BE2C (cell line): ENCODE measurements at regions not wholly inside any gene's neighbourhood (a gene's known extent, or its start where the extent isn't known, plus 50 kb on each side); places are given as distances from the start of the nearest gene placed in this dataset.

ENCODE experiments used
- DNase-seq: peaks from one replicate; pipeline ENCODE4 v3.0.0-alpha.2; 2020
- H3K27me3 ChIP-seq: fragments of 250-450 bp; sonication (Bioruptor Pico); 2 replicates; pipeline ENCODE4 v1.5.1; 2020; ENCODE audit warnings: mild to moderate bottlenecking
- H3K36me3 ChIP-seq: fragments of 250-450 bp; sonication (Bioruptor Pico); 2 replicates; pipeline ENCODE4 v1.5.1; 2020; ENCODE audit warnings: mild to moderate bottlenecking
- H3K4me1 ChIP-seq: fragments of 250-450 bp; sonication (Bioruptor Pico); 2 replicates; pipeline ENCODE4 v1.5.1; 2020
- H3K4me3 ChIP-seq: 2 replicates; pipeline ENCODE4 v1.5.1; 2011; ENCODE audit warnings: low read depth, low read length
- H3K9me3 ChIP-seq: fragments of 250-450 bp; sonication (Bioruptor Pico); 2 replicates; pipeline ENCODE4 v1.5.1; 2020
- TF ChIP-seq, protein P1 (sequence below): IDR thresholded peaks from 2 replicates; pipeline ENCODE4 v1.5.1; 2012; ENCODE audit warnings: mild to moderate bottlenecking, low read depth, low read length

DNA sequence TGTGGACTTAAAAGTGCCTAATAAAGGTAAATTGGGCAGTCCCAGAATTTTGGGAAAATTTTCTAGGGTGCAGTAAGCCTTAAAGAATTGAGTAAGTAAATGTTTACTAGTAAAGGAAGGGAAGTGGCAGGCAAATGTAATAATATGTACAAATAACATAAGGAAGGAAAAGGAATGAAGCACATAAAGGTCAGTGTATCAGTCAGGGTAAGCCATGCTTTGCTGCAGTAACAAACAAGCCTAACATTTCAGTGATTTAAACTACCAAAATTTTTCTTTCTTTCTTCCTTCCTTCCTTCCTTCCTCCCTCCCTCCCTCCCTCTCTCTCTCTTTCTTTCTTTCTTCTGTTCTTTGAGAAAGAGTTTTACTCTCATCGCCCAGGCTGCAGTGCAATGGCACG, 117.5 kb downstream of the HAO1 start:
- H3K36me3 ChIP-seq = no peaks in the 10 kb centered on the region

GRCh38 chr20:7828437-7828836, 111.8 kb downstream of the HAO1 start:
- Histone ChIP-seq H3K4me1 (no peaks in the 10 kb centered on the region), H3K9me3 (no peaks in the 10 kb centered on the region), H3K4me3 (no peak overlapping the region), H3K27me3 (peaks cover 6% of the 10 kb centered on the region), H3K36me3 (no peaks in the 10 kb centered on the region)
- no peak for DNase-seq
- TF ChIP-seq, protein P1, sequence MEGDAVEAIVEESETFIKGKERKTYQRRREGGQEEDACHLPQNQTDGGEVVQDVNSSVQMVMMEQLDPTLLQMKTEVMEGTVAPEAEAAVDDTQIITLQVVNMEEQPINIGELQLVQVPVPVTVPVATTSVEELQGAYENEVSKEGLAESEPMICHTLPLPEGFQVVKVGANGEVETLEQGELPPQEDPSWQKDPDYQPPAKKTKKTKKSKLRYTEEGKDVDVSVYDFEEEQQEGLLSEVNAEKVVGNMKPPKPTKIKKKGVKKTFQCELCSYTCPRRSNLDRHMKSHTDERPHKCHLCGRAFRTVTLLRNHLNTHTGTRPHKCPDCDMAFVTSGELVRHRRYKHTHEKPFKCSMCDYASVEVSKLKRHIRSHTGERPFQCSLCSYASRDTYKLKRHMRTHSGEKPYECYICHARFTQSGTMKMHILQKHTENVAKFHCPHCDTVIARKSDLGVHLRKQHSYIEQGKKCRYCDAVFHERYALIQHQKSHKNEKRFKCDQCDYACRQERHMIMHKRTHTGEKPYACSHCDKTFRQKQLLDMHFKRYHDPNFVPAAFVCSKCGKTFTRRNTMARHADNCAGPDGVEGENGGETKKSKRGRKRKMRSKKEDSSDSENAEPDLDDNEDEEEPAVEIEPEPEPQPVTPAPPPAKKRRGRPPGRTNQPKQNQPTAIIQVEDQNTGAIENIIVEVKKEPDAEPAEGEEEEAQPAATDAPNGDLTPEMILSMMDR = no peak

More for the DNA sequence above, 117.5 kb downstream of the HAO1 start:
- no peak overlapping the region for H3K4me3 ChIP-seq
- H3K4me1 ChIP-seq = no peaks in the 10 kb centered on the region
- no peaks in the 10 kb centered on the region for H3K9me3 ChIP-seq
- DNase-seq = no peak
- TF ChIP-seq, protein P1 = no peak
- peaks cover 6% of the 10 kb centered on the region; the same call in 1 of the 2 replicates for H3K27me3 ChIP-seq

GRCh38 chr20:7829031-7829430, 111.2 kb downstream of the HAO1 start:
- Histone ChIP-seq H3K9me3 (no peaks in the 10 kb centered on the region), H3K4me3 (no peak overlapping the region), H3K4me1 (no peaks in the 10 kb centered on the region), H3K36me3 (no peaks in the 10 kb centered on the region), H3K27me3 (peaks cover 6% of the 10 kb centered on the region)
- no peak for DNase-seq
- TF ChIP-seq, protein P1 = no peak

- Histone ChIP-seq H3K4me3 (no peak overlapping the region), H3K9me3 (peaks cover 5% of the 10 kb centered on the region; the same call in 1 of the 2 replicates)
Observed at GRCh38 chr20:7829776-7830175, 110.5 kb downstream of the HAO1 start.

More at GRCh38 chr20:7829776-7830175, 110.5 kb downstream of the HAO1 start:
- Histone ChIP-seq H3K36me3 (no peaks in the 10 kb centered on the region), H3K27me3 (peaks cover 5% of the 10 kb centered on the region), H3K4me1 (no peaks in the 10 kb centered on the region)
- TF ChIP-seq, protein P1 = no peak
- no peak for DNase-seq
